T47D (cell line): ENCODE measurements at regions not wholly inside any gene's neighbourhood (a gene's known extent, or its start where the extent isn't known, plus 50 kb on each side); places are given as distances from the start of the nearest gene placed in this dataset.
"Not testable (repeated sequence)": the region's sequence is repeated elsewhere in the genome, so short reads cannot be mapped to it uniquely, and the experiment has no call there.

Source experiments
- DNase-seq, 2 experiments: peaks; one replicate each; pipeline versions ENCODE4 v3.0.0 to v3.0.0-alpha.2; 2011 to 2012; ENCODE audit warnings: low read depth in 1 of 2, low spot score in 1 of 2
- JUND ChIP-seq: IDR thresholded peaks from 2 replicates; pipeline ENCODE4 v1.6.1; 2012; ENCODE audit warnings: low read depth
- in situ Hi-C: cut with HindIII; loops from 2 replicates; pipeline ENCODE4 v1.10.0; 2016; ENCODE audit warnings: low sequenced_read_pairs, low pct_unique_long_range_greater_than_20kb

DNA sequence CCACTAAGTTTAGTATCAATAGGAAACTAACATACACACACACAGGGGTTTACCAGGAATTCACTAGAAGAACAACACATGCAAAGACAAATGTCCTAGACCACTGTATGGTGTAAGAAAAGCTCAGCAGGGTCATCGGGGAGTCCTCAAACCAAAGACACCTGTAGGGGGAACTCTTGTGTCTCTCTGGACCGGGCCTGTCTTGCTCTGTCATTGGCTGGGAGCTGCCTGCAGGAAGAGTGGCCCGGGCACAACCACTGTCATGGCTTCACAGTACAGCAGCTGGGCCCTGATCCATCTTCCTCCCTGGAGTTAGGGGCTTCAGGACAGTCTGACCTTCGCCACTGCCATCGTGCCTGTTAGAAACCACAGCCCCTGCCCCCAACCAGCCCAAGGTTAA is 263.6 kb upstream of the DYNLRB2 start:
- in situ Hi-C loops = no loop called here
- TF ChIP-seq JUND = no peak
- DNase-seq = no peak

GRCh38 chr16:80274576-80275191 is 266.1 kb upstream of the DYNLRB2 start:
- no peak for TF ChIP-seq JUND
- DNase-seq = no peak
- in situ Hi-C loops = no loop called here

- no peak for DNase-seq
- in situ Hi-C loops = no loop called here
- no peak for TF ChIP-seq JUND
These were observed 266.9 kb upstream of the DYNLRB2 start for GRCh38 chr16:80273635-80274538.

GRCh38 chr16:80265624-80266306 is 275.0 kb upstream of the DYNLRB2 start:
- in situ Hi-C loops = no loop called here
- DNase-seq = no peak
- TF ChIP-seq JUND = no peak

DNA sequence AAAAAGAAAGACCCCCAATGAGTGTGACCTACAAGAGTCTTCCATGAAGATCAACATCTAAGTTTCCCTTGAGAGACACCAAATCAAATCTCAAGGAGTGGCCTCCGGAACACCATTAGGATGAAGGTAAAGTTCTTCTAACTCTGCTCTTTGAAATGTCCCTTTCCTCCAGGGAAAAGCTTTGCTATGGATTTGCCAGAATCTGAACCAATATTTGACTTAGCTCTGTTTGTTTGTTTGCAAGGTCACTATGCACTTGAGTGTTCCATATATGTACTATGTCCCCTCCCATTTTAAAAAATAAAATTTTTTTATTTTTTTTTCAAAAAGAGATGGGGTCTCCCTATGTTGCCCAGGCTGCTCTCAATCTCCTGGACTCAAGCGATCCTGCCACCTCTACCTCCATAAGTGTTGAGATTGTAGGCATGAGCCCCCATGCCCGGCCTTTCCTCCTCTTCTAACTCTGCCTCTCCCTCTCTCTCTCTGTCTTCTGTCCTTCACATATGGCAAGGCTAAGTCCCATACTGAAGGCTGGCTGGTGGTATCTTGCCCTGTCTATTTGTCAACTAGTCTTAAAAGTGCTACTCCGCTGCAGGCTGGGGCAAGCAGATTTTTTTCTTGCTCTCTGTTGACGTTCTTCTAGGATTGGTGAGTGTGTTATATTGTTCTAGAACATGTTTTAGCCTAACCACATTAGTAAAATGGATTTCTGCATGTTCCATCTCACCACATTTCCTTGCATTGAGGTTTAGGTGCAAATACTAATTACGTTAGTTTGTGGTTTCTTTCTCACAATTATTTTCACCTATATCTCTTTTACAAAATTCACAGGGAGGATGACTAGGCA is 276.7 kb upstream of the DYNLRB2 start:
- no peak for TF ChIP-seq JUND
- in situ Hi-C loops = no loop called here
- DNase-seq = no peak

- TF ChIP-seq JUND = no peak
- in situ Hi-C loops = no loop called here
- DNase-seq = no peak
These were observed 277.5 kb upstream of the DYNLRB2 start for GRCh38 chr16:80263181-80263823.

DNA sequence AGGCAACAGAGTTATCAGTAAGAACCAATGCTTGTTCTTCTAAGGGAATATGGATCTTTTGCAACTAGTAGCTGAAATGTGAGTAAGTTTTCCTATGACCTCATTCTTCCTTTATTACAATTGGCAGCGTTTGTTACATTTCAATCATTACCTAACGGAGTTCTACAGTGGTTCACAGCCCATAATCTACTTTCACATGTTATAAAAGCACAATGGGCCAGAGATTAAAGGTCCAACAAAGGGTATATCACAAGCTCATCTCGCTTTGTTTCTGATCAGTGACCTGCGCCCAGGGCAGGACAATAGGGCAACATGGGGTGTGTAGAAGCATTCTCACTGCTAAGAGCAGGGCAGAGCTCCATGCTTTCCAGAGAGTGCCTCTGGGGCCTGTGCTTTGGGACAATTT is 279.9 kb upstream of the DYNLRB2 start:
- DNase-seq = no peak
- TF ChIP-seq JUND = no peak
- in situ Hi-C loops = no loop called here

- in situ Hi-C loops = no loop called here
- no peak for DNase-seq
- no peak for TF ChIP-seq JUND
These were observed 281.4 kb upstream of the DYNLRB2 start for GRCh38 chr16:80259290-80259805.

DNA sequence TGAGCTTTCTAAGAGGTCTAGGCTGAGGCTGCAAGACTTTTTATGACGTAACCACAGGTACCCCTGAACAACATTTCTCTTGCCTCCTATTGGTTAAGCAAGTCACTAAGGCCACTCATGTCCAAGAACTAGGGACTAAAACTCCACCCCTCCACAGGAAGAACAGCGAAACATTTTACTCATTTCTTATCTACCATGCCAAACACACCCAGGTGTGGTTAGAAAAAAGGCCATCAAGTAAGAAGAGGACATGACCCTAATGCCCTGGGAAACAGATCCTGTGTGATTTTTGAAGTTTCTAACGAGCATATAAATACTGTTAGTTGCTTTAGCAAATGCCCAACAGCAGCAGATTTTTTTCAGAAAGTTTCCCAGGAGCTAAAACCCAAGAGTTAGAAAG is 282.4 kb upstream of the DYNLRB2 start:
- DNase-seq = no peak
- TF ChIP-seq JUND = no peak
- in situ Hi-C loops = no loop called here

- DNase-seq = no peak
- in situ Hi-C loops = no loop called here
- no peak for TF ChIP-seq JUND
These were observed 285.8 kb upstream of the DYNLRB2 start for GRCh38 chr16:80254970-80255369.

GRCh38 chr16:80253741-80254140 is 287.1 kb upstream of the DYNLRB2 start:
- in situ Hi-C loops = no loop called here
- TF ChIP-seq JUND = no peak
- DNase-seq = no peak

DNA sequence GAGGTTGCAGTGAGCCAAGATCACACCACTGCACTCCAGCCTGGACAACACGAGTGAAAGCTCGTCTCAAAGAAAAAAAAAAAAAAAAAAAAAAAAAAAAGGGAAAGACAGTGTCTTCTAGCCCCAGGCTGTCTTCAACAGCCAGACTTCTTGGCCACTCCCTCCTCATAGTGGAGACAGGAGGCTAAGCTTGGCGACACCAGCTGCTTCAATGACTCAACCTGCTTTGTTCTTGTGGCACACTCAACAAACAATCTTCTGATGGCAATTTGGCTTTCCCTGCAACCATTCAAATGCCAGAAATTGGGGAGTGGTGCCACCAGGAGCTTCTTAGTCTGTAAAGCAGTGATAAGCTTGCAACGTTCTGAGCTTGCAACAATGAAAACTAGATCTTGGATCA is 290.4 kb upstream of the DYNLRB2 start:
- TF ChIP-seq JUND = no peak
- no peak for DNase-seq
- in situ Hi-C loops = no loop called here

DNA sequence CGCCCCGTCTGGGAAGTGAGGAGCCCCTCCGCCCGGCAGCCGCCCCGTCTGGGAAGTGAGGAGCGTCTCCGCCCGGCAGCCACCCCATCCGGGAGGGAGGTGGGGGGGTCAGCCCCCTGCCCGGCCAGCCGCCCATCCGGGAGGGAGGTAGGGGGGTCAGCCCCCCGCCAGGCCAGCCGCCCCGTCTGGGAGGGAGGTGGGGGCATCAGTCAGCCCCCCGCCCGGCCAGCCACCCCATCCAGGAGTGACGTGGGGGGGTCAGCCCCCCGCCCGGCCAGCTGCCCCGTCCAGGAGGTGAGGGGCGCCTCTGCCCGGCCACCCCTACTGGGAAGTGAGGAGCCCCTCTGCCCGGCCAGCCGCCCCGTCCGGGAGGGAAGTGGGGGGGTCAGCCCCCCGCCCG is 297.5 kb upstream of the DYNLRB2 start:
- DNase-seq, in situ Hi-C loops: not testable (repeated sequence)

DNA sequence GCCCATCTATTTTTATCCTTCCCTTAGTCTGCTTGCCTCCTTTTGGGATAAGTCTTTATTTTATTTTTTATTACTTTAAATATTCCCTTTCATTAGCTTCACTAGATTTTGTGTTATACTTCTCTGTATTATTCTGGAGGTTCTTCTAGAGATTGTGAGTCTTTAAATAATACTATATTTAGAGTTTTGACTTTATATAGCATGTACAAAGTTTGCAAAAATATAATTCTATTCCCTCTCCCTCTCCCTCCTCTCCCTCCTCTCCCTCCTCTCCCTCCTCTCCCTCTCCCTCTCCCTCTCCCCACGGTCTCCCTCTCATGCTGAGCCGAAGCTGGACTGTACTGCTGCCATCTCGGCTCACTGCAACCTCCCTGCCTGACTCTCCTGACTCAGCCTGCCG is 298.5 kb upstream of the DYNLRB2 start:
- in situ Hi-C loops, DNase-seq: not testable (repeated sequence)
